ENCODE measurements at regions not wholly inside any gene's neighbourhood (a gene's known extent, or its start where the extent isn't known, plus 50 kb on each side); places are given as distances from the start of the nearest gene placed in this dataset.

GRCh38 chr14:25574628-25575325 lies 524.8 kb upstream of the STXBP6 start:
- no peak for DNase-seq (ENCODE audit: low read depth)
- in situ Hi-C loops (cut with HindIII; ENCODE audit: low pct_unique_long_range_greater_than_20kb, low sequenced_read_pairs), result no loop called here

GRCh38 chr14:25570483-25570882 lies 520.5 kb upstream of the STXBP6 start:
- DNase-seq (ENCODE audit: low read depth), result no peak
- in situ Hi-C loops (cut with HindIII; ENCODE audit: low pct_unique_long_range_greater_than_20kb, low sequenced_read_pairs), result no loop called here

GRCh38 chr14:25557466-25557865 lies 507.5 kb upstream of the STXBP6 start:
- no peak for DNase-seq (ENCODE audit: low read depth)
- in situ Hi-C loops (cut with HindIII; ENCODE audit: low pct_unique_long_range_greater_than_20kb, low sequenced_read_pairs), result no loop called here

GRCh38 chr14:25552826-25553225 lies 502.9 kb upstream of the STXBP6 start:
- in situ Hi-C loops (cut with HindIII; ENCODE audit: low pct_unique_long_range_greater_than_20kb, low sequenced_read_pairs), result no loop called here
- DNase-seq (ENCODE audit: low read depth), result no peak

- in situ Hi-C loops (cut with HindIII; ENCODE audit: low pct_unique_long_range_greater_than_20kb, low sequenced_read_pairs), result no loop called here
- DNase-seq (ENCODE audit: low read depth), result no peak
These were observed 501.7 kb upstream of the STXBP6 start for GRCh38 chr14:25551674-25552073.

- DNase-seq (ENCODE audit: low read depth), result no peak
- in situ Hi-C loops (cut with HindIII; ENCODE audit: low pct_unique_long_range_greater_than_20kb, low sequenced_read_pairs), result no loop called here
These were observed 496.9 kb upstream of the STXBP6 start for GRCh38 chr14:25546826-25547225.

- peak; percentile 2 for DNase-seq (ENCODE audit: low read depth)
- in situ Hi-C loops (cut with HindIII; ENCODE audit: low pct_unique_long_range_greater_than_20kb, low sequenced_read_pairs), result no loop called here
These were observed 488.0 kb upstream of the STXBP6 start for GRCh38 chr14:25537846-25538455.

GRCh38 chr14:25526290-25526689 lies 476.3 kb upstream of the STXBP6 start:
- in situ Hi-C loops (cut with HindIII; ENCODE audit: low pct_unique_long_range_greater_than_20kb, low sequenced_read_pairs), result no loop called here
- no peak for DNase-seq (ENCODE audit: low read depth)

- in situ Hi-C loops (cut with HindIII; ENCODE audit: low pct_unique_long_range_greater_than_20kb, low sequenced_read_pairs), result no loop called here
- no peak for DNase-seq (ENCODE audit: low read depth)
These were observed 473.0 kb upstream of the STXBP6 start for GRCh38 chr14:25522926-25523325.

- no peak for DNase-seq (ENCODE audit: low read depth)
- in situ Hi-C loops (cut with HindIII; ENCODE audit: low pct_unique_long_range_greater_than_20kb, low sequenced_read_pairs), result no loop called here
These were observed 472.2 kb upstream of the STXBP6 start for GRCh38 chr14:25522116-25522515.

- in situ Hi-C loops (cut with HindIII; ENCODE audit: low pct_unique_long_range_greater_than_20kb, low sequenced_read_pairs), result no loop called here
- DNase-seq (ENCODE audit: low read depth), result no peak
These were observed 471.7 kb upstream of the STXBP6 start for GRCh38 chr14:25521616-25522015.

- in situ Hi-C loops (cut with HindIII; ENCODE audit: low pct_unique_long_range_greater_than_20kb, low sequenced_read_pairs), result no loop called here
- DNase-seq (ENCODE audit: low read depth), result no peak
These were observed 470.9 kb upstream of the STXBP6 start for GRCh38 chr14:25520821-25521220.

GRCh38 chr14:25518364-25518763 lies 468.4 kb upstream of the STXBP6 start:
- in situ Hi-C loops (cut with HindIII; ENCODE audit: low pct_unique_long_range_greater_than_20kb, low sequenced_read_pairs), result no loop called here
- no peak for DNase-seq (ENCODE audit: low read depth)

- in situ Hi-C loops (cut with HindIII; ENCODE audit: low pct_unique_long_range_greater_than_20kb, low sequenced_read_pairs), result no loop called here
- DNase-seq (ENCODE audit: low read depth), result no peak
These were observed 466.9 kb upstream of the STXBP6 start for GRCh38 chr14:25516838-25517237.

- in situ Hi-C loops (cut with HindIII; ENCODE audit: low pct_unique_long_range_greater_than_20kb, low sequenced_read_pairs), result no loop called here
- no peak for DNase-seq (ENCODE audit: low read depth)
These were observed 458.9 kb upstream of the STXBP6 start for GRCh38 chr14:25508845-25509244.

- in situ Hi-C loops (cut with HindIII; ENCODE audit: low pct_unique_long_range_greater_than_20kb, low sequenced_read_pairs), result no loop called here
- no peak for DNase-seq (ENCODE audit: low read depth)
These were observed 451.8 kb upstream of the STXBP6 start for GRCh38 chr14:25501749-25502148.

GRCh38 chr14:25488961-25489360 lies 439.0 kb upstream of the STXBP6 start:
- in situ Hi-C loops (cut with HindIII; ENCODE audit: low pct_unique_long_range_greater_than_20kb, low sequenced_read_pairs), result no loop called here
- DNase-seq (ENCODE audit: low read depth), result no peak

- no peak for DNase-seq (ENCODE audit: low read depth)
- in situ Hi-C loops (cut with HindIII; ENCODE audit: low pct_unique_long_range_greater_than_20kb, low sequenced_read_pairs), result no loop called here
These were observed 435.4 kb upstream of the STXBP6 start for GRCh38 chr14:25485381-25485780.

- no peak for DNase-seq (ENCODE audit: low read depth)
- in situ Hi-C loops (cut with HindIII; ENCODE audit: low pct_unique_long_range_greater_than_20kb, low sequenced_read_pairs), result no loop called here
These were observed 435.0 kb upstream of the STXBP6 start for GRCh38 chr14:25484906-25485305.

- no peak for DNase-seq (ENCODE audit: low read depth)
- in situ Hi-C loops (cut with HindIII; ENCODE audit: low pct_unique_long_range_greater_than_20kb, low sequenced_read_pairs), result no loop called here
These were observed 434.3 kb upstream of the STXBP6 start for GRCh38 chr14:25484235-25484634.
